ENCODE measurements at regions not wholly inside any gene's neighbourhood (a gene's known extent, or its start where the extent isn't known, plus 50 kb on each side); places are given as distances from the start of the nearest gene placed in this dataset.

- no peak for TF ChIP-seq EZH2phosphoT487 (IDR thresholded peaks at IDR 0.05; ENCODE audit: low read depth)
- TF ChIP-seq, protein P1, sequence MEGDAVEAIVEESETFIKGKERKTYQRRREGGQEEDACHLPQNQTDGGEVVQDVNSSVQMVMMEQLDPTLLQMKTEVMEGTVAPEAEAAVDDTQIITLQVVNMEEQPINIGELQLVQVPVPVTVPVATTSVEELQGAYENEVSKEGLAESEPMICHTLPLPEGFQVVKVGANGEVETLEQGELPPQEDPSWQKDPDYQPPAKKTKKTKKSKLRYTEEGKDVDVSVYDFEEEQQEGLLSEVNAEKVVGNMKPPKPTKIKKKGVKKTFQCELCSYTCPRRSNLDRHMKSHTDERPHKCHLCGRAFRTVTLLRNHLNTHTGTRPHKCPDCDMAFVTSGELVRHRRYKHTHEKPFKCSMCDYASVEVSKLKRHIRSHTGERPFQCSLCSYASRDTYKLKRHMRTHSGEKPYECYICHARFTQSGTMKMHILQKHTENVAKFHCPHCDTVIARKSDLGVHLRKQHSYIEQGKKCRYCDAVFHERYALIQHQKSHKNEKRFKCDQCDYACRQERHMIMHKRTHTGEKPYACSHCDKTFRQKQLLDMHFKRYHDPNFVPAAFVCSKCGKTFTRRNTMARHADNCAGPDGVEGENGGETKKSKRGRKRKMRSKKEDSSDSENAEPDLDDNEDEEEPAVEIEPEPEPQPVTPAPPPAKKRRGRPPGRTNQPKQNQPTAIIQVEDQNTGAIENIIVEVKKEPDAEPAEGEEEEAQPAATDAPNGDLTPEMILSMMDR (IDR thresholded peaks at IDR 0.05; ENCODE audit: low read depth, low read length): no peak
- Histone ChIP-seq H3K4me1 (ENCODE audit: low read length) (peaks cover 31% of the 10 kb centered on the region), H3K27ac (ENCODE audit: low read length) (no peak overlapping the region), H3K27me3 (ENCODE audit: low read depth, low read length) (no peaks in the 10 kb centered on the region), H2AFZ (ENCODE audit: low read depth, low read length) (no peak overlapping the region), H3K9me3 (ENCODE audit: insufficient read depth, low read length) (no peaks in the 10 kb centered on the region), H3K4me3 (ENCODE audit: low read length) (no peak overlapping the region), H4K20me1 (ENCODE audit: insufficient read depth, low read length) (no peaks in the 10 kb centered on the region), H3K4me2 (ENCODE audit: low read length) (no peak overlapping the region), H3K9ac (ENCODE audit: low read length) (no peak overlapping the region), H3K36me3 (replicated peaks; ENCODE audit: low read depth, low read length) (no peaks in the 10 kb centered on the region), H3K79me2 (ENCODE audit: low read length) (no peaks in the 10 kb centered on the region)
Observed at GRCh38 chrX:69321789-69322188, 156.5 kb upstream of the PJA1 start.

- Histone ChIP-seq H3K36me3 (replicated peaks; ENCODE audit: low read depth, low read length) (no peaks in the 10 kb centered on the region), H4K20me1 (ENCODE audit: insufficient read depth, low read length) (no peaks in the 10 kb centered on the region), H3K4me3 (ENCODE audit: low read length) (no peak overlapping the region), H3K4me2 (ENCODE audit: low read length) (no peak overlapping the region), H3K27ac (ENCODE audit: low read length) (no peak overlapping the region), H3K79me2 (ENCODE audit: low read length) (no peaks in the 10 kb centered on the region), H3K9me3 (ENCODE audit: insufficient read depth, low read length) (no peaks in the 10 kb centered on the region), H3K27me3 (ENCODE audit: low read depth, low read length) (no peaks in the 10 kb centered on the region), H2AFZ (ENCODE audit: low read depth, low read length) (no peak overlapping the region), H3K9ac (ENCODE audit: low read length) (no peak overlapping the region), H3K4me1 (ENCODE audit: low read length) (peaks cover 30% of the 10 kb centered on the region)
- TF ChIP-seq, protein P1 (IDR thresholded peaks at IDR 0.05; ENCODE audit: low read depth, low read length): no peak
- TF ChIP-seq EZH2phosphoT487 (IDR thresholded peaks at IDR 0.05; ENCODE audit: low read depth): no peak
Observed at GRCh38 chrX:69321006-69321655, 155.9 kb upstream of the PJA1 start.

- Histone ChIP-seq H3K27ac (ENCODE audit: low read length) (no peak overlapping the region), H4K20me1 (ENCODE audit: insufficient read depth, low read length) (no peaks in the 10 kb centered on the region), H3K79me2 (ENCODE audit: low read length) (no peaks in the 10 kb centered on the region), H3K9me3 (ENCODE audit: insufficient read depth, low read length) (no peaks in the 10 kb centered on the region), H3K27me3 (ENCODE audit: low read depth, low read length) (no peaks in the 10 kb centered on the region), H3K36me3 (replicated peaks; ENCODE audit: low read depth, low read length) (no peaks in the 10 kb centered on the region), H3K9ac (ENCODE audit: low read length) (no peak overlapping the region), H2AFZ (ENCODE audit: low read depth, low read length) (no peak overlapping the region), H3K4me1 (ENCODE audit: low read length) (peaks cover 20% of the 10 kb centered on the region), H3K4me3 (ENCODE audit: low read length) (no peak overlapping the region), H3K4me2 (ENCODE audit: low read length) (no peak overlapping the region)
- TF ChIP-seq EZH2phosphoT487 (IDR thresholded peaks at IDR 0.05; ENCODE audit: low read depth): no peak
- TF ChIP-seq, protein P1 (IDR thresholded peaks at IDR 0.05; ENCODE audit: low read depth, low read length): no peak
Observed at GRCh38 chrX:69320116-69320515, 154.9 kb upstream of the PJA1 start.

DNA sequence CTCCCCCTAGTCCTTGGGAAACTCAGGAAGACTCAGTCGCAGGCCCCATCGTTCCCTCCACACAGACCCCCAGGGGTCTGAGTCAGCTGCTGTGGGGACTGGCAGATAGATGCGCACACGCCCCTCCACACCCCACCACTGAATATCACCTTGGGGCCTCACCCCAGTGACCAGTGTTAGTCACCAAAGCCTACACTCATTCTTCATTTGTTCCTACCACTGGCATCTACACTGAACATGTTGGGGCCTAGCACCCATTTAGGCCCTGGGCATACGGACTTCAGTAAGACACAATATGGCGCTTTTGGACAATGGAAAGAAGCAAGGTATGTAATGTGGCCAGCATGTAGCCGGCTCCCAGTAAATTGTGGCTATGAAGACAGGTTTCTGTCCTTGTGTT, 154.1 kb upstream of the PJA1 start:
- H3K27ac ChIP-seq (ENCODE audit: low read length): no peak overlapping the region
- TF ChIP-seq, protein P1 (IDR thresholded peaks at IDR 0.05; ENCODE audit: low read depth, low read length): no peak
- TF ChIP-seq EZH2phosphoT487 (IDR thresholded peaks at IDR 0.05; ENCODE audit: low read depth): no peak
- H3K4me3 ChIP-seq (ENCODE audit: low read length): no peak overlapping the region

More for the DNA sequence above, 154.1 kb upstream of the PJA1 start:
- no peak overlapping the region for H3K4me2 ChIP-seq (ENCODE audit: low read length)
- no peaks in the 10 kb centered on the region for H3K9me3 ChIP-seq (ENCODE audit: insufficient read depth, low read length)
- H3K36me3 ChIP-seq (replicated peaks; ENCODE audit: low read depth, low read length): no peaks in the 10 kb centered on the region
- H3K4me1 ChIP-seq (ENCODE audit: low read length): peaks cover 17% of the 10 kb centered on the region
- no peaks in the 10 kb centered on the region for H3K79me2 ChIP-seq (ENCODE audit: low read length)
- H3K27me3 ChIP-seq (ENCODE audit: low read depth, low read length): no peaks in the 10 kb centered on the region
- no peak overlapping the region for H2AFZ ChIP-seq (ENCODE audit: low read depth, low read length)
- H4K20me1 ChIP-seq (ENCODE audit: insufficient read depth, low read length): no peaks in the 10 kb centered on the region
- no peak overlapping the region for H3K9ac ChIP-seq (ENCODE audit: low read length)

Measured in OCI-LY3 (cell line).